ENCODE measurements at regions not wholly inside any gene's neighbourhood (a gene's known extent, or its start where the extent isn't known, plus 50 kb on each side); places are given as distances from the start of the nearest gene placed in this dataset.

DNA sequence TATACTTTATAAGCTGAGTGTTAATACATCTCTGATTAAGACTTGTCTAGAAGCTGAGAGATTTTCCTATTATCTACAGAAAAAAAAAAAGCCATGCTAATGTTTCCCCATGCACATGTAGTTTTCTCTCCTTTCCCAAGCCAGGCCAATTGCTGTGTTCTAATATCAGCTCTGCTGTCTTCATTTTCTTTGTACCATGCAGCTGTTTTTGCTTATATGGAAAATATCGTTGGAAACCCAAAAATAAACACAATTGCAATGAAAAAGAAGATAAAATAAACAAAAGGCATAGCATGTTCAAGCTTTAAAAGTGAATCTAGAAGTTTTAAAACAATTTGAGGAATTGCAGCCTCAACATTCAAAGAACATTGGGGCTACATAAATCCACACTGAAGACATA is 817.4 kb upstream of the ACVR2A start:
- TF ChIP-seq, protein P1, sequence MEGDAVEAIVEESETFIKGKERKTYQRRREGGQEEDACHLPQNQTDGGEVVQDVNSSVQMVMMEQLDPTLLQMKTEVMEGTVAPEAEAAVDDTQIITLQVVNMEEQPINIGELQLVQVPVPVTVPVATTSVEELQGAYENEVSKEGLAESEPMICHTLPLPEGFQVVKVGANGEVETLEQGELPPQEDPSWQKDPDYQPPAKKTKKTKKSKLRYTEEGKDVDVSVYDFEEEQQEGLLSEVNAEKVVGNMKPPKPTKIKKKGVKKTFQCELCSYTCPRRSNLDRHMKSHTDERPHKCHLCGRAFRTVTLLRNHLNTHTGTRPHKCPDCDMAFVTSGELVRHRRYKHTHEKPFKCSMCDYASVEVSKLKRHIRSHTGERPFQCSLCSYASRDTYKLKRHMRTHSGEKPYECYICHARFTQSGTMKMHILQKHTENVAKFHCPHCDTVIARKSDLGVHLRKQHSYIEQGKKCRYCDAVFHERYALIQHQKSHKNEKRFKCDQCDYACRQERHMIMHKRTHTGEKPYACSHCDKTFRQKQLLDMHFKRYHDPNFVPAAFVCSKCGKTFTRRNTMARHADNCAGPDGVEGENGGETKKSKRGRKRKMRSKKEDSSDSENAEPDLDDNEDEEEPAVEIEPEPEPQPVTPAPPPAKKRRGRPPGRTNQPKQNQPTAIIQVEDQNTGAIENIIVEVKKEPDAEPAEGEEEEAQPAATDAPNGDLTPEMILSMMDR (IDR thresholded peaks at IDR 0.05; ENCODE audit: insufficient read depth, low read depth, low read length) = no peak
- no peak for TF ChIP-seq EZH2 (IDR thresholded peaks at IDR 0.05; ENCODE audit: insufficient read depth, low read length)

Data from astrocyte (in vitro differentiated cells and primary cell).